Thoracic aorta (tissue), 2 donors: ENCODE measurements at regions not wholly inside any gene's neighbourhood (a gene's known extent, or its start where the extent isn't known, plus 50 kb on each side); places are given as distances from the start of the nearest gene placed in this dataset.

Experiments used
- ATAC-seq: fragments of 150-250 bp; one replicate; pipeline ENCODE4 v1.8.0; 2017; ENCODE audit warnings: low read depth; ENCODE audit not compliant: insufficient number of reproducible peaks, low FRiP score
- DNase-seq: peaks from one replicate; pipeline ENCODE4 v3.0.0-alpha.2; 2020; ENCODE audit warnings: low spot score
- H3K27ac ChIP-seq, 2 donors: fragments of 200-600 bp; sonication (generic); 1 replicate in 1 of 2; 2 replicates in 1 of 2; pipeline ENCODE4 v1.5.1; 2016; ENCODE audit warnings: mild to moderate bottlenecking in 2 of 2, moderate library complexity in 2 of 2
- H3K27me3 ChIP-seq: fragments of 200-600 bp; sonication (generic); replicated peaks from 2 replicates; pipeline ENCODE4 v1.6.0; 2016; ENCODE audit warnings: mild to moderate bottlenecking; ENCODE audit not compliant: insufficient read depth
- H3K36me3 ChIP-seq: fragments of 200-600 bp; sonication (generic); one replicate; pipeline ENCODE4 v1.5.1; 2016
- H3K4me1 ChIP-seq, 2 donors: fragments of 200-600 bp; sonication (generic); 1 replicate in 1 of 2; 2 replicates in 1 of 2; pipeline versions ENCODE4 v1.5.1 to v1.6.0; 2016; ENCODE audit warnings: low read depth in 2 of 2, mild to moderate bottlenecking in 1 of 2; ENCODE audit not compliant: control insufficient read depth in 1 of 2
- H3K4me3 ChIP-seq: fragments of 200-600 bp; sonication (generic); 2 replicates; pipeline ENCODE4 v1.5.1; 2016; ENCODE audit warnings: mild to moderate bottlenecking
- H3K9me3 ChIP-seq: fragments of 200-600 bp; sonication (generic); 2 replicates; pipeline ENCODE4 v1.5.1; 2016
- TF ChIP-seq, protein P1 (sequence below): fragments of 200-600 bp; sonication (generic); IDR thresholded peaks from one replicate; pipeline ENCODE4 v1.5.1; 2019; ENCODE audit warnings: antibody characterized with exemption

DNA sequence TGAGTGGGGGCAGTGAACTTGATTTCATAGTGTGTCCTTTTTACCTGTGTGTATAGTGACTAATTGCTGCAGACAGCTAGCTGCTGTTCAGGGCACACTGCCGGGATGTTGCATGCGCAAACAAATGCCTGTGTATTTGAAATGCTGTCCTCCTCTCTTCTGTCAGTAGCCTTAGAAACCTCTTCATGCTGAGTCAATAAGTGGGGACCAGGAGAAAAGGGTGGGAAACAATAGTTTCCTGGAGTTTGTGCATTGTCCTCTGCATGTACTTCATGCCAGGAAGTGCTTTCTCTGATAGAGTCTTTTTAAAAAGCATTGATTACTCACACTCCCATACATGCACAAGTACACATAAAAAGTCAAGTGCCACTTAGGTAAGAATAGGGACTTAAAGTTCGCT is 1183.7 kb upstream of the CELF2 start:
- DNase-seq (no peak), ATAC-seq (no peak)
- Histone ChIP-seq H3K4me1 (no peaks in the 10 kb centered on the region), H3K36me3 (no peaks in the 10 kb centered on the region), H3K27me3 (no peaks in the 10 kb centered on the region), H3K27ac (no peak overlapping the region), H3K9me3 (no peaks in the 10 kb centered on the region), H3K4me3 (no peak overlapping the region)
- TF ChIP-seq, protein P1, sequence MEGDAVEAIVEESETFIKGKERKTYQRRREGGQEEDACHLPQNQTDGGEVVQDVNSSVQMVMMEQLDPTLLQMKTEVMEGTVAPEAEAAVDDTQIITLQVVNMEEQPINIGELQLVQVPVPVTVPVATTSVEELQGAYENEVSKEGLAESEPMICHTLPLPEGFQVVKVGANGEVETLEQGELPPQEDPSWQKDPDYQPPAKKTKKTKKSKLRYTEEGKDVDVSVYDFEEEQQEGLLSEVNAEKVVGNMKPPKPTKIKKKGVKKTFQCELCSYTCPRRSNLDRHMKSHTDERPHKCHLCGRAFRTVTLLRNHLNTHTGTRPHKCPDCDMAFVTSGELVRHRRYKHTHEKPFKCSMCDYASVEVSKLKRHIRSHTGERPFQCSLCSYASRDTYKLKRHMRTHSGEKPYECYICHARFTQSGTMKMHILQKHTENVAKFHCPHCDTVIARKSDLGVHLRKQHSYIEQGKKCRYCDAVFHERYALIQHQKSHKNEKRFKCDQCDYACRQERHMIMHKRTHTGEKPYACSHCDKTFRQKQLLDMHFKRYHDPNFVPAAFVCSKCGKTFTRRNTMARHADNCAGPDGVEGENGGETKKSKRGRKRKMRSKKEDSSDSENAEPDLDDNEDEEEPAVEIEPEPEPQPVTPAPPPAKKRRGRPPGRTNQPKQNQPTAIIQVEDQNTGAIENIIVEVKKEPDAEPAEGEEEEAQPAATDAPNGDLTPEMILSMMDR, result no peak

DNA sequence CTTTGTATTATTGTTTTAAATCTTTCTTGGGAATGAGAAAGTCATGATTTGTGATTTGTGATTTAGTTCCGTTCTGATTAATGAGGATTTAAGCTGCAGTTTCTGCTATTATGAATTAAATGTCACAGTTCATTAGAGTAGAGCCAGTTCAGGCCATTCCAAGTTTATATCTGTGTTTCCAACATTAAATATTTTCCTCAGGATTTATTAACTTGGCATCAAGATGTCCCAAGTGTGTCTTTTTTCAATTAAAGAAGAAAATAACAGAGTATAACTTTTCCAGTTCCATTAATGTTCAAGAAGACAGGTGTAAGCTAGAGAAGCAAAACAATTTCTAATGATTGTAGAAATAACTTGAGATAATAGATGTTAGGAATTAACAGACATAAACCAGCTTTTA is 1183.2 kb upstream of the CELF2 start:
- TF ChIP-seq, protein P1, result no peak
- Histone ChIP-seq H3K27me3 (no peaks in the 10 kb centered on the region), H3K9me3 (no peaks in the 10 kb centered on the region), H3K4me1 (no peaks in the 10 kb centered on the region), H3K27ac (no peak overlapping the region), H3K36me3 (no peaks in the 10 kb centered on the region), H3K4me3 (no peak overlapping the region)
- DNase-seq (no peak), ATAC-seq (no peak)

DNA sequence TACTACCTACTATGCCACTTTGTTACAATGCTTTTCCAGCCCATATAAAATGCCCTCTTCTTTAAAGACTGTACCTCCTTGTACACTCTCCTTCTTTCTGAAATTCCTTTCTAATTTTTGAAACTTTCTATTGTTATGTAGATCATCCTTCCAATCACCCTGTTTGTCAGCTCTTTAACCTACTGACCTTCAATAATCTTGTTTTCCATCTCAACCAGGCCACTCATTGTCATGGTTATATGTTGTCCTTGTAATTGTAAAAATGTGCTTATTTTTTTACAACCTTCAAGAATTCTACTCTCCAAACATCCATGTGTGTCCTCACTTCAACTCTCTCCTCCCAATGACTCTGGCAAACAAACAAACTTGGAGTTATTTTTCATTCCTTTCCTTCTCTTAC is 1172.6 kb upstream of the CELF2 start:
- H3K27ac ChIP-seq, result no peak overlapping the region
- H3K9me3 ChIP-seq, result peaks cover 3% of the 10 kb centered on the region
- H3K36me3 ChIP-seq, result no peaks in the 10 kb centered on the region
- DNase-seq (no peak), ATAC-seq (no peak)
- TF ChIP-seq, protein P1, result no peak
- no peaks in the 10 kb centered on the region for H3K27me3 ChIP-seq
- no peak overlapping the region for H3K4me3 ChIP-seq
- H3K4me1 ChIP-seq, result no peaks in the 10 kb centered on the region

DNA sequence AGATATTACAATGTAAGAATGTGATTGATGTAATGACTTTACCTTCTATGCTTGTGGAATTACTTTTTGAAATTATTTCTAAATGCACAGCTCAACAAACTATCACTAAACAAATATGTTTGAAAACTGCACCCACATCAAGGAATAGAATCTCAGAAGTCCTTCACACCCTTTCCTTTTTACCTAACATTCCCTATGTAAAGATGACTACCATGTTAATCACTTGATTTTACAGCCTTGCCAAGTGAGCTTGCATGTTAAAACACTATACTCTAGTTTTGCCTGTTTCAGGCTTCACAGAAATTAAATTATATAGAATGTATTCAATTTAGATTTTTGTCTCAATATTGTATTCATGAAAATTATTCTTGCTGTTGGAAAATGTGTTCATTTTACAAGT is 1169.4 kb upstream of the CELF2 start:
- Histone ChIP-seq H3K4me3 (no peak overlapping the region), H3K4me1 (no peaks in the 10 kb centered on the region), H3K27ac (no peak overlapping the region), H3K27me3 (no peaks in the 10 kb centered on the region), H3K9me3 (peaks cover 16% of the 10 kb centered on the region), H3K36me3 (no peaks in the 10 kb centered on the region)
- TF ChIP-seq, protein P1, result no peak
- no peak for ATAC-seq
- no peak for DNase-seq

DNA sequence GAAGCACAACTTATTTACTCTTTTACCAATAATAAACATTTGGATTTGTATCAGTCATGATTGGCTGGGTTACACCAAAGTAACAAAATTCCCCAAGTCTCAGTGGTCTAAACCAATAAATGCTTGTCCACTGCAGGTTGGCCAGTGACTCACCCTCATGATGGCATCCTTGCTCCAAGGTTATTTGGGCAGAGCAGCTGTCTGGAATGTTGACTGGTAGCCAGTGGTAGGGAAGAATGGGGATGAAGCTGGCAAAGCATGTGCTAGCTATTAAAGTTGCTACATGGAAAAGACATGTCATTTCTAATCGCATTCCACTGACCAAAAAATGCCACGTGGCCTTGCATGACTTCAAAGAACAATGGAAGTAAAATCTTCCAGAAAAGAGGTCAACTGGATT is 1168.7 kb upstream of the CELF2 start:
- ATAC-seq (no peak), DNase-seq (no peak)
- Histone ChIP-seq H3K9me3 (peaks cover 16% of the 10 kb centered on the region), H3K4me1 (peaks cover 0 to 5% of the 10 kb centered on the region in 2 donors), H3K27me3 (no peaks in the 10 kb centered on the region), H3K27ac (no peak overlapping the region), H3K4me3 (no peak overlapping the region), H3K36me3 (no peaks in the 10 kb centered on the region)
- TF ChIP-seq, protein P1, result no peak
